ENCODE measurements at regions not wholly inside any gene's neighbourhood (a gene's known extent, or its start where the extent isn't known, plus 50 kb on each side); places are given as distances from the start of the nearest gene placed in this dataset.

DNA sequence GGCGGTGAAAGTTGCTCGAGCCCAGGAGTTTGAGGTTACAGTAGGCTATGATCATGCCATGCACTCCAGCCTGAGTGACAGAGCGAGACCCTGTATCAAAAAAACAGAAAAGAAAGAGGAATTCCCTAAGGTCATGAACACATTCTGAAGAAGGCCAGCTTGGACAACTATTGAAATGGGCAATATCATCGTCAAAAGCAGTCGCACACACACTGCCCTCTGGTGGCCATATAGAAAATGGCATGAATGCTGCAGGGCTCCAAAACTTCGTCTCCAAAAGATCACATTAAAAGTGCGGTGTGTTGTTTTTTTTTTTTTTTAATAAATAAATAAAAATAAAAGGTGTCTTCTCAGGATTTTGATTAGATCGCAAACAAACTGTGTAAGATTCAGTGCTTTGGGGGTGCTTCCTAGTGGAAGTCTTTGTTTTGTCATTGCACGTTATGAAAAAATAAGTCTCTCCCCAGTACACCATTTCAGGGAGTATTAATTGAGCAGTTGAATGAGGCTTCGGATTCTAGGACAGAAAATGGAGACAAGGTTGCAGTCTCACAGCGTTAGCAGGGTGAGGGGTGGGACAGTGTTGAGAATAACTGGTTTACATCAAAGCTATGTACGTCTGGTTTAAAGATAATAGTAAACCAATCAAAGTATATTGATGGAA lies 87.5 kb upstream of the FMN2 start:
- DNase-seq: no peak

DNA sequence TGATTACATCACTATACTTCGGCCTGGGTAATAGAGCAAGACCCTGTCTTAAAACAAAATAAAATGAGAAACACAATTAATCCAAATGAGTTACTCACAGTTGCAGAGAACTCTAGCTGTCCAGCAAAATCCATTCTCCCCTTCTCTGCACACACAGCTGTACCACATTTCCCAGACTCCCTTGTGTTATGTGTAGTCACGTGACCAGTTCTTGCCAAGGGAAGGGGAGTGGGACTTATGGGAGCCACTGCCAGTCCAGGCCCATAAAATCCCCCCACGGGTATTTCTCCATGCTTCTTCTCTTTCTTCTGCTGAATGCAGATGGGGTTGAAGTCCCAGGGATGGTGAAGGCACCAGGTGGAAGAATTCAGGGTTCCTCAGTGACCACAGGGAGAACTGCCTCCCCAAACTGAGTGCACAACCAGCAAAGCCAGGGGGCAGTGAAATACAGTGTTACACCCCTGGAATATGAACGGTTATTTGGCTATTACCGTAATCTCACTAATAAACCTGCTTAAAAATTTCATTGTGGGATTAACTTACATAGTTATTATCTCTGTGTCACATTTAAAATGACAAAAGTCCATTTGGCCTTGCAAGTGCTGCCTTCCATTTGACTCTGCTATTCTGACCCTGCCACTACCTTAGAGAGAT lies 85.6 kb upstream of the FMN2 start:
- DNase-seq: no peak

GRCh38 chr1:240008298-240008697 lies 83.4 kb upstream of the FMN2 start:
- DNase-seq: no peak

- DNase-seq: no peak
These were observed 77.6 kb upstream of the FMN2 start for GRCh38 chr1:240014051-240014450.

DNA sequence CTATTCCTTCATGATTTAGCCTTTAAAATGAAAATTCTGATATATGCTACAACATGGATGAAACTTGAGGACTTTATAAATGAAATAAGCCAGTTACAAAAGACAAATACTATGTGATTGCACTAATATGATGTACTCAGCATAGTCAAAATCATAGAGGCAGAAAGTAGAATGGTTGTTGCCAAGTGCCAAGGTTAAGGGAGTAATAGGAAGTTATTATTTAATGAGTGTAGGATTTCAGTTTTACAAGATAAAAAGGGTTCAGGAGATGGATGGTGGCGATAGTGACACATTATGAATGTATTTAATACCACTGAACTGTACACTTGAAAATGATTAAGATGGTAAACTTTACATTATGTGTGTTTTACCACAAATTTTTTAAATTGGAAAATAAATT lies 73.1 kb upstream of the FMN2 start:
- DNase-seq: no peak

DNA sequence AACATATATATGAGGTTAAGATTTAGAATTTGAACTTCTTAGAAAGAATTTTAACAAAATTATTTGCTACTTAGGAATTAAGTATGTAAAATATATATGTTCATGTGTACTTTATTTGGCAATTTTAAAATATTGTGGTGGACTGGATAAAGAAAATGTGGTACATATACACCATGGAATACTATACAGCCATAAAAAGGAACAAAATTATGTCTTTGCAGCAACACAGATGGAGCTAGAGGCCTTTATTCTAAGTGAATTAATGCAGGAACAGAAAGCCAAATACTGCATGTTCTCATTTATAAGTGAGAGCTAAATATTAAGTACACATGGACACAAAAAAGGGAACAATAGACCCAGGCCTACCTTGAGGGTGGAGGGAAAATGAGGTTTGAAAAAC lies 72.2 kb upstream of the FMN2 start:
- no peak for DNase-seq

DNA sequence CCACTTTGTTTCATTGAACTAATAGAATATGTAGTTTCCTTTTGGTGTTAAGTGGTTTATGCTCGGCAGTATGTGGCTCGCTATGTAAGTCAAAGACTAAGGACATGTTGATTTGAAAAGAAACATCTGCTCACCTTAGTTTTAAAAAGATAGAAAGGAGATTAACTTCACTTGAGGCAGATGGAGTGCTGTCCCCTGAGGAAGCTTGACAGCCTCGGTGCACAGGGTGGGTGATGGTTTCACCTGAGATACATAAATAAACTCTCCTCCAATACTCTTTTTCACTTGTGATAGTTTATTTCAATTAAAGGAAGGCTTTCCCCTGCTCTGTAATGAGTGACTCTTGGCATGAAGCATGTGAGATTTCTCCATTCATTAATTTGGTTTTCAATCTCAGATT lies 70.8 kb upstream of the FMN2 start:
- DNase-seq: no peak

DNA sequence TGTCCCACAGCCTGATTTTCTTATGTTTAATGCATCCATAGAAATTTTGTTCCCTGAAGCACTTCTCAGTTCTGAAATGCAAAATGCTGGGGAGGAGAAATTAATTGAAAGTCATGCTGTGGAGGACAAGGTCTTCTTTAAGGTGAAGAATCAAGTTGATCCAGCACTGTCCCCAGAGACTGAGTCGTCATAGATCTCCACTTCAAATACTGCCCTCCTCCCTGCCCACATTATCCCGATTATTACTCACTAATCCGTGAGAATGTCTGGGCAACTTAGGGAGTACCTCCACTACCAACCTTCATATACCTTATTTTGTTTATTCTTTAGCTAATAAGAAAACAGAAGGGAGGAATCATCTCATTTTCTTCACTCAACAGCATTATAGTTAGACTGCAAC lies 70.0 kb upstream of the FMN2 start:
- no peak for DNase-seq

DNA sequence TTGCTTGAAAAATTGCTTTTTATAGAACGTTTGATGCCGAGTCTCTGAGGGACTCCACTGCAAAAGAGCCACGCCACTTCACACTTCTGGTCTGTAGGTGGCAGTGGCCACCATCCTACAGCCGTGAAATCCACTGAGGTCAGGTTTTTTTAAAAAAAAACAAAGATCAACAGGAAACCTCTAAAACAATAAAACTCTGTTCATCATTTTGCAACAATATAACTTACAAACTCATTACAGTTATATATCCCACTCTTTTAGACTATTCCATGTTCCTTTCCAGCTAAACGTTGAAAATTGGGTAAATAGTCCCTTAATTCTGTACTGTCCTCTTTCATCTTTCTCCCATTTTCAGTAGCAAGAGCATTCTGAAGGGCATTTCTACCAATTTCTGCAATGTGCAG lies 64.6 kb upstream of the FMN2 start:
- peak; percentile 30 for DNase-seq

- DNase-seq: no peak
These were observed 62.3 kb upstream of the FMN2 start for GRCh38 chr1:240029418-240029817.

DNA sequence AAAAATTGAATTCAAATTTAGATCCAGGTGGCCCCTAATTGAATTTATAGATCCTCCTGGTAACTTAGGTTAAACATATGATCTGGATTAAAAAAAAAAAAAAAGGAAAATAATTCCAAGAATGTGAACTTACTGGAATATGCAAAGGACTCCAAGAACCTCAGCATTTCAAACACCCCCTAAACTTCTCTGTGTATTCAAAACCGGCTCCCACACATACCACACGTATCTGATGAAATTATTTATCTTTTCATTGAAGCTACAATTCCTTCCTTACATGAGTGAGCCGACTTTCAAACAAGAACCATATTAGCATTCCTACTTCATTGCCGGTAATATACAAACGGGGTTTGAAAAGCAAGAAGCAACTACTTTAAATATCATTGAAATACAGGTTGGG lies 61.4 kb upstream of the FMN2 start:
- no peak for DNase-seq

GRCh38 chr1:240031009-240031408 lies 60.7 kb upstream of the FMN2 start:
- no peak for DNase-seq

DNA sequence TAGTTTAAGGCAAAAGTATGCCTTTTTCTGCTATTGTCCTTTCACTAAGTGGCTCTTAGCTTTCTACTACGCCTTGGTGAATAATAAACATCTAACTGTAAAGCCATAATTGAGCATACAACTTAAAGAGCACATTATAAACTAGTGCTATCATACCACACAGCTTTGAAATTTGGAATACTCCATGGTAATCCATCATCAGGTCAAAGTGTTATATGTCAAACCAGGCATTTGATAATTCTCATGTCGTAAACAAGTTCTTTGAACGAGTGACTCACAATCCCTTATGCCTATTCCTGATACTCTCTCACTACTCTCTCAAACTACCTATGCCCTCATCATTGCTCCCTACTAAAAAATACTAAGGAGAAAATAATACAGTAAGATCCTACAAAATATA lies 60.3 kb upstream of the FMN2 start:
- DNase-seq: no peak

- no peak for DNase-seq
These were observed 58.3 kb upstream of the FMN2 start for GRCh38 chr1:240033406-240033805.

- DNase-seq: no peak
These were observed 55.2 kb upstream of the FMN2 start for GRCh38 chr1:240036526-240036925.
